WI38 (cell line): ENCODE measurements at regions not wholly inside any gene's neighbourhood (a gene's known extent, or its start where the extent isn't known, plus 50 kb on each side); places are given as distances from the start of the nearest gene placed in this dataset.

Experiments used
- H3K4me3 ChIP-seq: 2 replicates; pipeline ENCODE4 v1.5.1; 2011; ENCODE audit warnings: low read depth, mild to moderate bottlenecking, control low read depth, low read length
- CTCF ChIP-seq: IDR thresholded peaks from 2 replicates; pipeline ENCODE4 v1.5.1; 2012; ENCODE audit warnings: low read depth, mild to moderate bottlenecking, control low read depth, low read length

- H3K4me3 ChIP-seq: no peak overlapping the region
- TF ChIP-seq CTCF: no peak
These were observed 242.6 kb downstream of the KCTD12 start for GRCh38 chr13:76643596-76643995.

GRCh38 chr13:76641056-76641455 lies 245.1 kb downstream of the KCTD12 start:
- no peak overlapping the region for H3K4me3 ChIP-seq
- no peak for TF ChIP-seq CTCF

GRCh38 chr13:76638882-76639281 lies 247.3 kb downstream of the KCTD12 start:
- TF ChIP-seq CTCF: no peak
- H3K4me3 ChIP-seq: no peak overlapping the region

GRCh38 chr13:76638181-76638580 lies 248.0 kb downstream of the KCTD12 start:
- TF ChIP-seq CTCF: no peak
- H3K4me3 ChIP-seq: no peak overlapping the region

- no peak overlapping the region for H3K4me3 ChIP-seq
- no peak for TF ChIP-seq CTCF
These were observed 248.5 kb downstream of the KCTD12 start for GRCh38 chr13:76637641-76638141.

GRCh38 chr13:76636829-76637228 lies 249.4 kb downstream of the KCTD12 start:
- no peak overlapping the region for H3K4me3 ChIP-seq
- no peak for TF ChIP-seq CTCF

GRCh38 chr13:76635232-76636230 lies 250.7 kb downstream of the KCTD12 start:
- no peak overlapping the region for H3K4me3 ChIP-seq
- TF ChIP-seq CTCF: no peak
